HL-60 (cell line): ENCODE measurements at regions not wholly inside any gene's neighbourhood (a gene's known extent, or its start where the extent isn't known, plus 50 kb on each side); places are given as distances from the start of the nearest gene placed in this dataset.
"Not testable (repeated sequence)": the region's sequence is repeated elsewhere in the genome, so short reads cannot be mapped to it uniquely, and the experiment has no call there.

ENCODE experiments used
- DNase-seq, 2 experiments: peaks; one replicate each; pipeline ENCODE4 v3.0.0-alpha.2; 2010 to 2020; ENCODE audit warnings: low read depth in 1 of 2, low spot score in 1 of 2
- H3K27ac ChIP-seq: fragments of 250-450 bp; sonication (Bioruptor Pico); replicated peaks from 2 replicates; pipeline ENCODE4 v1.5.1; 2020; ENCODE audit warnings: mild to moderate bottlenecking, moderate library complexity
- H3K27me3 ChIP-seq: fragments of 250-450 bp; sonication (Bioruptor Pico); 2 replicates; pipeline ENCODE4 v1.5.1; 2021; ENCODE audit warnings: mild to moderate bottlenecking, moderate library complexity; ENCODE audit not compliant: insufficient read depth, poor library complexity, severe bottlenecking
- H3K4me3 ChIP-seq: replicated peaks from 2 replicates; pipeline ENCODE4 v1.5.1; 2011; ENCODE audit warnings: mild to moderate bottlenecking, control low read depth, low read length; ENCODE audit not compliant: insufficient read depth
- GABPA ChIP-seq: IDR thresholded peaks from 2 replicates; pipeline ENCODE4 v1.6.1; 2012; ENCODE audit warnings: low read depth
- POLR2AphosphoS5 ChIP-seq: IDR thresholded peaks from 2 replicates; pipeline ENCODE4 v1.6.1; 2012; ENCODE audit warnings: low read depth
- SPI1 ChIP-seq: IDR thresholded peaks from 2 replicates; pipeline ENCODE4 v1.6.1; 2012; ENCODE audit warnings: low read depth, mild to moderate bottlenecking, borderline replicate concordance
- TF ChIP-seq, protein P1 (sequence below): IDR thresholded peaks from 2 replicates; pipeline ENCODE4 v1.6.1; 2012; ENCODE audit warnings: low read depth; ENCODE audit not compliant: insufficient replicate concordance
- TF ChIP-seq, protein P2 (sequence below): IDR thresholded peaks from one replicate; pipeline ENCODE4 v1.5.1; 2011; ENCODE audit warnings: low read length, control low read depth, inconsistent platforms; ENCODE audit not compliant: insufficient read depth

DNA sequence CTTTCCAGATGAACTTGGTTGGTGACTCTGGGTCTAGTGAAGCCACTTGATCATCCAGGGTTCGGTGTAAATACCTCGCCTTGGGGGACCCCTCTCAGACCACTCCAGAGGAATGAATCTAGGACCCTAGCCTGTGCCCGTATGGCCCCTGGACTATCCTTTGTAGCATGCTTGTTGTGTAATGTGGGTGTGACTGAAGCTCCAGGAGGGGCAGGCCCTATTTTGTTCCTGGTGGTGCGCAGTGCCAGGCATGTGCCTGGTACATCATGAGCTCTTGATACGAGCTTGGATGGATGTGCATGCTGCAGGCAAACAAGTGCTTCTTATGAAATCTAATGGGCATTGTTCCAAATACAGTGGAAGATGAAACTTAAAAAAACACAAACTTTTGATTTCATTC, 82.8 kb downstream of the EBLN2 start:
- Histone ChIP-seq H3K27ac (no peak overlapping the region), H3K27me3 (peaks cover 4% of the 10 kb centered on the region), H3K4me3 (no peak overlapping the region)
- DNase-seq, result no peak
- TF ChIP-seq, protein P1, sequence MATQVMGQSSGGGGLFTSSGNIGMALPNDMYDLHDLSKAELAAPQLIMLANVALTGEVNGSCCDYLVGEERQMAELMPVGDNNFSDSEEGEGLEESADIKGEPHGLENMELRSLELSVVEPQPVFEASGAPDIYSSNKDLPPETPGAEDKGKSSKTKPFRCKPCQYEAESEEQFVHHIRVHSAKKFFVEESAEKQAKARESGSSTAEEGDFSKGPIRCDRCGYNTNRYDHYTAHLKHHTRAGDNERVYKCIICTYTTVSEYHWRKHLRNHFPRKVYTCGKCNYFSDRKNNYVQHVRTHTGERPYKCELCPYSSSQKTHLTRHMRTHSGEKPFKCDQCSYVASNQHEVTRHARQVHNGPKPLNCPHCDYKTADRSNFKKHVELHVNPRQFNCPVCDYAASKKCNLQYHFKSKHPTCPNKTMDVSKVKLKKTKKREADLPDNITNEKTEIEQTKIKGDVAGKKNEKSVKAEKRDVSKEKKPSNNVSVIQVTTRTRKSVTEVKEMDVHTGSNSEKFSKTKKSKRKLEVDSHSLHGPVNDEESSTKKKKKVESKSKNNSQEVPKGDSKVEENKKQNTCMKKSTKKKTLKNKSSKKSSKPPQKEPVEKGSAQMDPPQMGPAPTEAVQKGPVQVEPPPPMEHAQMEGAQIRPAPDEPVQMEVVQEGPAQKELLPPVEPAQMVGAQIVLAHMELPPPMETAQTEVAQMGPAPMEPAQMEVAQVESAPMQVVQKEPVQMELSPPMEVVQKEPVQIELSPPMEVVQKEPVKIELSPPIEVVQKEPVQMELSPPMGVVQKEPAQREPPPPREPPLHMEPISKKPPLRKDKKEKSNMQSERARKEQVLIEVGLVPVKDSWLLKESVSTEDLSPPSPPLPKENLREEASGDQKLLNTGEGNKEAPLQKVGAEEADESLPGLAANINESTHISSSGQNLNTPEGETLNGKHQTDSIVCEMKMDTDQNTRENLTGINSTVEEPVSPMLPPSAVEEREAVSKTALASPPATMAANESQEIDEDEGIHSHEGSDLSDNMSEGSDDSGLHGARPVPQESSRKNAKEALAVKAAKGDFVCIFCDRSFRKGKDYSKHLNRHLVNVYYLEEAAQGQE, result no peak
- TF ChIP-seq POLR2AphosphoS5, result no peak
- TF ChIP-seq SPI1, result no peak
- TF ChIP-seq, protein P2, sequence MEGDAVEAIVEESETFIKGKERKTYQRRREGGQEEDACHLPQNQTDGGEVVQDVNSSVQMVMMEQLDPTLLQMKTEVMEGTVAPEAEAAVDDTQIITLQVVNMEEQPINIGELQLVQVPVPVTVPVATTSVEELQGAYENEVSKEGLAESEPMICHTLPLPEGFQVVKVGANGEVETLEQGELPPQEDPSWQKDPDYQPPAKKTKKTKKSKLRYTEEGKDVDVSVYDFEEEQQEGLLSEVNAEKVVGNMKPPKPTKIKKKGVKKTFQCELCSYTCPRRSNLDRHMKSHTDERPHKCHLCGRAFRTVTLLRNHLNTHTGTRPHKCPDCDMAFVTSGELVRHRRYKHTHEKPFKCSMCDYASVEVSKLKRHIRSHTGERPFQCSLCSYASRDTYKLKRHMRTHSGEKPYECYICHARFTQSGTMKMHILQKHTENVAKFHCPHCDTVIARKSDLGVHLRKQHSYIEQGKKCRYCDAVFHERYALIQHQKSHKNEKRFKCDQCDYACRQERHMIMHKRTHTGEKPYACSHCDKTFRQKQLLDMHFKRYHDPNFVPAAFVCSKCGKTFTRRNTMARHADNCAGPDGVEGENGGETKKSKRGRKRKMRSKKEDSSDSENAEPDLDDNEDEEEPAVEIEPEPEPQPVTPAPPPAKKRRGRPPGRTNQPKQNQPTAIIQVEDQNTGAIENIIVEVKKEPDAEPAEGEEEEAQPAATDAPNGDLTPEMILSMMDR, result no peak
- TF ChIP-seq GABPA, result no peak

DNA sequence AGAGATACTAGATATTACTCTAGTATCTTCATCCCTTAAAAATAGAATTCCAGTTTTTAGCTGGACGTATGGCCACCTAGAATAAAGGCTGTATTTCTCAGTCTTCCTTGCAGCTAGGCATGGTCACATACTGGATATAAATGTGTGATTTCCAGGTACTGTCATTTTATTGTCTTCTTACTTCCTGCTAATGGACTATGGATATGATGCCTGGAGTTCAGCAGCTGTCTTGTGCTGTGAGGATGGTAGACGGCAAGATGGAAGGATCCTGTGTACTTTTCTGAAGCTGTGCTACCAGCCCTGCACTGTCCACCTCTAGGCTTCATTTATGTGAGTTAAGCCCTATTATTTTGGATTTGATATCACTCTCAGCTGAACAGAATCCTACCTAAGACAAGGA, 83.4 kb downstream of the EBLN2 start:
- no peak for DNase-seq
- peaks cover 4% of the 10 kb centered on the region for H3K27me3 ChIP-seq
- no peak for TF ChIP-seq SPI1
- no peak for TF ChIP-seq GABPA
- TF ChIP-seq POLR2AphosphoS5, result no peak
- TF ChIP-seq, protein P1, result no peak
- TF ChIP-seq, protein P2, result no peak
- no peak overlapping the region for H3K4me3 ChIP-seq
- no peak overlapping the region for H3K27ac ChIP-seq

DNA sequence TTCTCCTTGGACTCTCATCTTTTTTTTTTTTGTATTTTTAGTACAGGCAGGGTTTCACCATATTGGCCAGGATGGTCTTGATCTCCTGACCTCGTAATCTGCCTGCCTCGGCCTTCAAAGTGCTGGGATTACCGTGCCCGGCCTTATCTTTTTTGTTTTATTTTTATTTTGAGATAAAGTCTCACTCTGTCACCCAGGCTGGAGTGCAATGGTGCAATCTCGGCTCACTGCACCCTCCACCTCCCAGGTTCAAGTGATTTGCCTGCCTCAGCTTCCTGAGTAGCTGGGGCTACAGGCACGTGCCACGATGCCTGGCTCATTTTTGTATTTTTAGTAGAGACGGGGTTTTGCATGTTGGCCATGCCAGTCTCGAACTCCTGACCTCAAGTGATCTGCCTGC, 86.0 kb downstream of the EBLN2 start:
- not testable (repeated sequence) for H3K27me3 ChIP-seq, H3K27ac ChIP-seq, H3K4me3 ChIP-seq, DNase-seq

DNA sequence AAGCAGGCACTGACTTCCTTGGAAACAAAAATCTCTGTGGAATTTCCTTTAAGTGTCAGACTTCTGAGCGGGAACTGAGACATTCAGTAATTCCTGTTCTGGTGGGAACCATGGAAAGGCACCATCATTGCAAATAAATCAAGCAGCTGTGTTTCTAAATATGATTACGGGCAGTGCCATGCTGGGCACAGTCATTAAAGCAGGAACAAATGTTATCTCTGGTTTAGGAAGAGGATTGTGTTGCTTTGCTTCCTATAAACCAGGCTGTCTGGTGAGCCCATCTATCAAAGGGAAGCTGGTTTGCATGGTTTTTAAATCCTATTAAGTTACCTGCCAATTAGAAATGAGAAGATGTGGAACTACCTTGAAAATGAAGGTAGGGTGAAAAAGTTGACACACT, 86.7 kb downstream of the EBLN2 start:
- no peak for TF ChIP-seq POLR2AphosphoS5
- TF ChIP-seq, protein P1, result no peak
- TF ChIP-seq, protein P2, result no peak
- TF ChIP-seq SPI1, result no peak
- no peak for TF ChIP-seq GABPA
- DNase-seq, result no peak
- peaks cover 4% of the 10 kb centered on the region for H3K27me3 ChIP-seq
- no peak overlapping the region for H3K27ac ChIP-seq
- H3K4me3 ChIP-seq, result no peak overlapping the region
